IMR-90 (cell line): ENCODE measurements at regions not wholly inside any gene's neighbourhood (a gene's known extent, or its start where the extent isn't known, plus 50 kb on each side); places are given as distances from the start of the nearest gene placed in this dataset.

Experiments used
- ATAC-seq: fragments of 200-7000 bp; cut with Tn5 transposase; 2 replicates; pipeline ENCODE4 v1.9.1; 2020; ENCODE audit warnings: low read depth, mild to moderate bottlenecking, moderate library complexity
- BruUV-seq: library from RNA; stranded (reverse); fragments of 400-500 nt; replicated peaks from 2 replicates; lab custom pipeline; 2021; lab: Mats Ljungman, UMichigan
- CTCF ChIA-PET: fragments of 300-600 bp; formaldehyde crosslinking; extraction: SDS; loops from one replicate; lab custom pipeline; 2021; ENCODE audit warnings: antibody characterized with exemption; lab: Yijun Ruan, JAX
- POLR2A ChIA-PET: fragments of 300-600 bp; sonication (Branson Sonifier 250); formaldehyde crosslinking; loops from one replicate; lab custom pipeline; 2022; ENCODE audit warnings: antibody characterized with exemption; ENCODE audit not compliant: unreplicated experiment; lab: Charles Lee
- DNase-seq: peaks from one replicate; pipeline ENCODE4 v3.0.0; 2013
- H2AFZ ChIP-seq: replicated peaks from 2 replicates; pipeline ENCODE3; 2013; ENCODE audit warnings: low read length, mild to moderate bottlenecking; ENCODE audit not compliant: poor library complexity
- H2AK5ac ChIP-seq: 2 replicates; pipeline ENCODE4 v1.6.1; 2013; ENCODE audit warnings: low read depth, low read length, inconsistent platforms
- H2AK9ac ChIP-seq: replicated peaks from 2 replicates; pipeline ENCODE3; 2013; ENCODE audit warnings: mild to moderate bottlenecking, low read depth, low read length, moderate library complexity; ENCODE audit not compliant: poor library complexity
- H2BK120ac ChIP-seq: 2 replicates; pipeline ENCODE4 v1.6.1; 2013; ENCODE audit warnings: low read depth, low read length, inconsistent platforms
- H2BK15ac ChIP-seq: 3 replicates; pipeline ENCODE4 v1.6.1; 2013; ENCODE audit warnings: low read depth, low read length, inconsistent platforms
- H2BK20ac ChIP-seq: 2 replicates; pipeline ENCODE4 v1.6.1; 2013; ENCODE audit warnings: low read depth, mild to moderate bottlenecking, inconsistent platforms, low read length, moderate library complexity
- H2BK5ac ChIP-seq: 2 replicates; pipeline ENCODE4 v1.6.1; 2013; ENCODE audit warnings: mild to moderate bottlenecking, low read depth, low read length, inconsistent platforms; ENCODE audit not compliant: poor library complexity, severe bottlenecking
- H3K14ac ChIP-seq: replicated peaks from 2 replicates; pipeline ENCODE4 v1.6.1; 2013; ENCODE audit warnings: low read depth, low read length, inconsistent platforms
- H3K18ac ChIP-seq: 2 replicates; pipeline ENCODE4 v1.6.1; 2013; ENCODE audit warnings: low read depth, low read length, control low read depth
- H3K23ac ChIP-seq: 2 replicates; pipeline ENCODE4 v1.6.1; 2013; ENCODE audit warnings: low read depth, low read length, inconsistent platforms
- H3K27ac ChIP-seq: 2 replicates; pipeline ENCODE4 v1.5.1; 2013; ENCODE audit warnings: mild to moderate bottlenecking, control low read depth, low read length; ENCODE audit not compliant: insufficient read depth
- H3K27me3 ChIP-seq: 2 replicates; pipeline ENCODE4 v1.6.1; 2013; ENCODE audit warnings: low read length; ENCODE audit not compliant: control insufficient read depth, insufficient read depth
- H3K36me3 ChIP-seq: 2 replicates; pipeline ENCODE4 v1.6.1; 2013; ENCODE audit warnings: low read length, mixed read lengths; ENCODE audit not compliant: control insufficient read depth, insufficient read depth
- H3K4ac ChIP-seq: 2 replicates; pipeline ENCODE4 v1.6.1; 2013; ENCODE audit warnings: low read depth, low read length, inconsistent platforms
- H3K4me1 ChIP-seq: 2 replicates; pipeline ENCODE4 v1.6.1; 2013; ENCODE audit warnings: low read length, mixed read lengths; ENCODE audit not compliant: control insufficient read depth, insufficient read depth
- H3K4me2 ChIP-seq: 2 replicates; pipeline ENCODE4 v1.6.1; 2013; ENCODE audit warnings: low read depth, mild to moderate bottlenecking, control low read depth, low read length, moderate library complexity
- H3K4me3 ChIP-seq: 2 replicates; pipeline ENCODE4 v1.5.1; 2013; ENCODE audit warnings: low read depth, mild to moderate bottlenecking, control low read depth, low read length, moderate library complexity; ENCODE audit not compliant: insufficient read depth
- H3K56ac ChIP-seq: 2 replicates; pipeline ENCODE4 v1.6.1; 2013; ENCODE audit warnings: low read length, inconsistent platforms; ENCODE audit not compliant: insufficient read depth; ENCODE audit errors: extremely low read depth
- H3K79me1 ChIP-seq, 2 experiments: 2 replicates each; pipeline ENCODE4 v1.6.1; 2013; ENCODE audit warnings: low read length in 2 of 2, inconsistent platforms in 1 of 2, low read depth in 1 of 2
- H3K9ac ChIP-seq: 2 replicates; pipeline ENCODE4 v1.6.1; 2013; ENCODE audit warnings: low read depth, low read length, control low read depth
- H3K9me1 ChIP-seq: 2 replicates; pipeline ENCODE4 v1.6.1; 2013; ENCODE audit warnings: low read length, inconsistent platforms; ENCODE audit not compliant: insufficient read depth
- H3K9me3 ChIP-seq: 2 replicates; pipeline ENCODE4 v1.6.1; 2013; ENCODE audit warnings: low read length; ENCODE audit not compliant: control insufficient read depth, insufficient read depth
- H4K20me1 ChIP-seq: 2 replicates; pipeline ENCODE4 v1.6.1; 2013; ENCODE audit warnings: low read length, inconsistent platforms; ENCODE audit not compliant: insufficient read depth
- H4K5ac ChIP-seq: 2 replicates; pipeline ENCODE4 v1.6.1; 2013; ENCODE audit warnings: mild to moderate bottlenecking, low read depth, low read length, control low read depth
- H4K8ac ChIP-seq, 2 experiments: 2 replicates each; pipeline ENCODE4 v1.6.1; 2013; ENCODE audit warnings: low read depth in 2 of 2, low read length in 2 of 2, control low read depth in 1 of 2, inconsistent platforms in 1 of 2
- H4K91ac ChIP-seq: 2 replicates; pipeline ENCODE4 v1.6.1; 2013; ENCODE audit warnings: low read depth, low read length, inconsistent platforms; ENCODE audit not compliant: insufficient read depth
- BHLHE40 ChIP-seq: fragments of 150-350 bp; IDR thresholded peaks from 2 replicates; pipeline ENCODE4 v1.6.1; 2016; ENCODE audit warnings: mild to moderate bottlenecking, low read depth, low read length
- CEBPB ChIP-seq: IDR thresholded peaks from 2 replicates; pipeline ENCODE4 v1.6.1; 2012; ENCODE audit warnings: low read depth, low read length, improper control_type of control experiment
- CHD1 ChIP-seq: IDR thresholded peaks from 2 replicates; pipeline ENCODE4 v1.6.1; 2012; ENCODE audit warnings: low read depth, low read length, improper control_type of control experiment
- CTCF ChIP-seq: conservative IDR thresholded peaks from 2 replicates; pipeline ENCODE4 v1.5.1; 2012; ENCODE audit warnings: mild to moderate bottlenecking, low read depth, low read length, improper control_type of control experiment
- ELK1 ChIP-seq: fragments of 150-350 bp; IDR thresholded peaks from 2 replicates; pipeline ENCODE4 v1.6.1; 2016; ENCODE audit warnings: low read depth, mild to moderate bottlenecking, low read length, moderate library complexity, borderline replicate concordance
- FOS ChIP-seq: fragments of 150-350 bp; IDR thresholded peaks from 2 replicates; pipeline ENCODE4 v1.6.1; 2016; ENCODE audit warnings: low read depth, low read length
- MAFK ChIP-seq: IDR thresholded peaks from 2 replicates; pipeline ENCODE4 v1.6.1; 2012; ENCODE audit warnings: low read depth, low read length, improper control_type of control experiment
- MAZ ChIP-seq: IDR thresholded peaks from 2 replicates; pipeline ENCODE4 v1.6.1; 2012; ENCODE audit warnings: low read depth, mild to moderate bottlenecking, low read length, improper control_type of control experiment, moderate library complexity, borderline replicate concordance
- MXI1 ChIP-seq: IDR thresholded peaks from 2 replicates; pipeline ENCODE4 v1.6.1; 2012; ENCODE audit warnings: low read depth, mild to moderate bottlenecking, low read length, moderate library complexity, borderline replicate concordance
- NFE2L2 ChIP-seq: fragments of 150-350 bp; IDR thresholded peaks from 2 replicates; pipeline ENCODE4 v1.6.1; 2016; ENCODE audit warnings: low read depth, mild to moderate bottlenecking, low read length
- POLR2A ChIP-seq: IDR thresholded peaks from 2 replicates; pipeline ENCODE4 v1.6.1; 2012; ENCODE audit warnings: mild to moderate bottlenecking, low read depth, low read length
- RAD21 ChIP-seq: IDR thresholded peaks from 2 replicates; pipeline ENCODE4 v1.6.1; 2012; ENCODE audit warnings: low read length, improper control_type of control experiment
- RCOR1 ChIP-seq: IDR thresholded peaks from 2 replicates; pipeline ENCODE4 v1.6.1; 2012; ENCODE audit warnings: mild to moderate bottlenecking, low read length, improper control_type of control experiment; ENCODE audit not compliant: insufficient replicate concordance
- RFX5 ChIP-seq: IDR thresholded peaks from 2 replicates; pipeline ENCODE4 v1.8.0; 2012; ENCODE audit warnings: low read depth, mild to moderate bottlenecking, low read length, moderate library complexity
- SMC3 ChIP-seq: fragments of 150-350 bp; IDR thresholded peaks from 2 replicates; pipeline ENCODE4 v1.6.1; 2016; ENCODE audit warnings: low read depth, mild to moderate bottlenecking, antibody characterized with exemption, low read length, moderate library complexity
- USF2 ChIP-seq: fragments of 150-350 bp; IDR thresholded peaks from 2 replicates; pipeline ENCODE4 v1.6.1; 2017; ENCODE audit warnings: mild to moderate bottlenecking, antibody characterized with exemption, low read length, low read depth
- WGBS, 2 experiments: methylation state at CpG; one replicate each; pipeline versions ENCODE4 v1.1.5 to v1.1.7; 2013; ENCODE audit warnings: missing lambda C conversion rate in 2 of 2; ENCODE audit not compliant: insufficient read length in 1 of 2; ENCODE audit errors: extremely low coverage in 2 of 2; 5-methylcytosine and 5-hydroxymethylcytosine counted together
- dilution Hi-C: fragments of 300-500 bp; cut with HindIII; formaldehyde crosslinking; loops from one replicate; pipeline ENCODE4 v1.14.3; 2018; ENCODE audit warnings: low sequenced_read_pairs; ENCODE audit not compliant: unreplicated experiment
- in situ Hi-C: fragments of 300-500 bp; cut with MboI; formaldehyde crosslinking; loops from 3 replicates; pipeline ENCODE4 v1.14.3; 2019; ENCODE audit warnings: low sequenced_read_pairs, inconsistent platforms, mixed read lengths
- intact Hi-C: fragments of 100-400 bp; cut with micrococcal nuclease; formaldehyde crosslinking; loops from 2 replicates; pipeline ENCODE4 v1.10.0; 2022

GRCh38 chr5:53206562-53206961 is 97.0 kb upstream of the MOCS2 start:
- no peak overlapping the region for H4K8ac ChIP-seq
- H2AK5ac ChIP-seq: 0 out of 2 replicates have a peak overlapping the region, but pooled peaks have one; percentile 18
- WGBS, 2 experiments: 89% methylated on average over 6 of the region's 9 CpGs; no CpG with 5 or more reads in 1 of the 2 experiments
- no peaks in the 10 kb centered on the region for H3K27me3 ChIP-seq
- no peak overlapping the region for H2BK15ac ChIP-seq
- no peak overlapping the region for H3K18ac ChIP-seq
- H4K20me1 ChIP-seq: no peaks in the 10 kb centered on the region
- no peaks in the 10 kb centered on the region for H3K36me3 ChIP-seq
- H2AFZ ChIP-seq: peak overlapping the region; percentile 43
- no peaks in the 10 kb centered on the region for H3K79me1 ChIP-seq
- H3K9ac ChIP-seq: no peak overlapping the region
- no peak overlapping the region for H2AK9ac ChIP-seq
- dilution Hi-C loops (no loop called here), in situ Hi-C loops (no loop called here), intact Hi-C loops (no loop called here)
- H3K27ac ChIP-seq: no peak overlapping the region
- no peak overlapping the region for H3K14ac ChIP-seq
- ChIA-PET POLR2A (no interaction called here), CTCF (no interaction called here)
- H3K4ac ChIP-seq: no peak overlapping the region
- no peaks in the 10 kb centered on the region for H3K9me3 ChIP-seq
- H3K4me3 ChIP-seq: no peak overlapping the region
- H2BK120ac ChIP-seq: no peak overlapping the region
- no TSS peak for BruUV-seq
- H3K56ac ChIP-seq: no peak overlapping the region
- no peak for TF ChIP-seq RAD21
- TF ChIP-seq MAFK: no peak
- TF ChIP-seq FOS: no peak
- TF ChIP-seq SMC3: no peak
- TF ChIP-seq ELK1: no peak
- no peak for TF ChIP-seq RCOR1
- TF ChIP-seq USF2: no peak
- TF ChIP-seq CTCF: no peak
- TF ChIP-seq NFE2L2: no peak
- TF ChIP-seq BHLHE40: no peak
- no peak for TF ChIP-seq CEBPB
- TF ChIP-seq POLR2A: no peak
- no peak for TF ChIP-seq MXI1
- TF ChIP-seq RFX5: no peak
- TF ChIP-seq CHD1: no peak
- no peak for TF ChIP-seq MAZ
- no peak for DNase-seq
- no peak overlapping the region for H3K23ac ChIP-seq
- H2BK20ac ChIP-seq: no peak overlapping the region
- no peak overlapping the region for H3K4me2 ChIP-seq
- no peaks in the 10 kb centered on the region for H3K4me1 ChIP-seq
- ATAC-seq: no peak
- no peak overlapping the region for H4K5ac ChIP-seq
- no peak overlapping the region for H2BK5ac ChIP-seq
- no peaks in the 10 kb centered on the region for H3K9me1 ChIP-seq
- no peak overlapping the region for H4K91ac ChIP-seq
